ENCODE measurements at regions not wholly inside any gene's neighbourhood (a gene's known extent, or its start where the extent isn't known, plus 50 kb on each side); places are given as distances from the start of the nearest gene placed in this dataset.

DNA sequence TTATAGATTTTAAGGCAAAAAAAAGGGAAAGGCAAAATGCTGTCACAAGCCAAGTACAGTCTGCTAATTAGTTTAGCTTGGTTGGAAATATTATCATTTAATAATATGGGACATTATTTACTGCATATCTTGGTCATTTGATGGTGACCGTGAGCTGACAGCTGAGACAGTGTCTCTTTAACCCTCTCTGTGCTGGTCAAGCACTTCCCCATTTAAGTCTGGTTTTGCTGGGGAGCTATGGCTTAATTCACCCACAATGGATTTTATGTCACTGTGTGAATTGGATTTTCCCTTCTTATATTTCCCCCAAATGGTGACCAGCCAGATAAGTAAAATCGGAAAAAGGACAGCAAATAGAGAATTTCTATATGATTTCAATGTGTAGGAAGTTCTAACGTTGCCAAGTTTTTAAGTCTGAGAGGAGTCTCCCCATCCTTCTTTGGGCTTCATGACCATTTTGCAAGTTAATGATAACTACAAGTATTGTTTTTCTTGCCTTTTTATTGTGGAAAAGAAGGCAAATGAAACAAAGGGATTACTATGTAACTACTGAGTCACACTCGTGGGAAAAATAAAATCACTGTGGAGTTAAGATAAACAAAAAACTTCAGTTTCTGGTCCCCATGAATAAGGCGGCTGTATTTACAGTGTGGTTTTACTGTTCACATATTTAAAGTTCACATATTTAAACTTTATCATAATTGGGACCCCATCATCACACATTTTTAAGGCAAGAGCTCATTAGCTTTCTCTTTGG, 373.5 kb downstream of the NR2F2 start:
- TF ChIP-seq, protein P1, sequence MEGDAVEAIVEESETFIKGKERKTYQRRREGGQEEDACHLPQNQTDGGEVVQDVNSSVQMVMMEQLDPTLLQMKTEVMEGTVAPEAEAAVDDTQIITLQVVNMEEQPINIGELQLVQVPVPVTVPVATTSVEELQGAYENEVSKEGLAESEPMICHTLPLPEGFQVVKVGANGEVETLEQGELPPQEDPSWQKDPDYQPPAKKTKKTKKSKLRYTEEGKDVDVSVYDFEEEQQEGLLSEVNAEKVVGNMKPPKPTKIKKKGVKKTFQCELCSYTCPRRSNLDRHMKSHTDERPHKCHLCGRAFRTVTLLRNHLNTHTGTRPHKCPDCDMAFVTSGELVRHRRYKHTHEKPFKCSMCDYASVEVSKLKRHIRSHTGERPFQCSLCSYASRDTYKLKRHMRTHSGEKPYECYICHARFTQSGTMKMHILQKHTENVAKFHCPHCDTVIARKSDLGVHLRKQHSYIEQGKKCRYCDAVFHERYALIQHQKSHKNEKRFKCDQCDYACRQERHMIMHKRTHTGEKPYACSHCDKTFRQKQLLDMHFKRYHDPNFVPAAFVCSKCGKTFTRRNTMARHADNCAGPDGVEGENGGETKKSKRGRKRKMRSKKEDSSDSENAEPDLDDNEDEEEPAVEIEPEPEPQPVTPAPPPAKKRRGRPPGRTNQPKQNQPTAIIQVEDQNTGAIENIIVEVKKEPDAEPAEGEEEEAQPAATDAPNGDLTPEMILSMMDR (IDR thresholded peaks at IDR 0.05) = no peak

DNA sequence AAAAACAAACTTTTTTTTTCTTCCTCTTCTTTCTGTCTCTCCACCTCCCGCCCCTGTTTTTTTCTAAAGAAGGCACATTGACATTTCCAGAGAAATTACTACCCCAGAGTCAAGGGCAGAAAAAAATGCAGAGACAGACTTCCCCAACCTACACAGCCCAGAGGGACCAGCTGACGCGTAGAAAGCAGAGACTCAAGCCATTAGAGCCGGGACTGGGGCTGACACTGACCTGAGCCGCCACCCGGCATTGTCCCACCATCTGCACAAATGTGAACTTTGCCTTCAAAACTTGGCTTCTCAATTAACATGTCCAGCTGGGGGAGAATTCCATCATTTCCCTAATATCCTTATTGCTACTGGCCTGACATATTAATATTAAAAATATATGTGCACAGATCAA, 385.6 kb downstream of the NR2F2 start:
- TF ChIP-seq, protein P1 (IDR thresholded peaks at IDR 0.05) = no peak

DNA sequence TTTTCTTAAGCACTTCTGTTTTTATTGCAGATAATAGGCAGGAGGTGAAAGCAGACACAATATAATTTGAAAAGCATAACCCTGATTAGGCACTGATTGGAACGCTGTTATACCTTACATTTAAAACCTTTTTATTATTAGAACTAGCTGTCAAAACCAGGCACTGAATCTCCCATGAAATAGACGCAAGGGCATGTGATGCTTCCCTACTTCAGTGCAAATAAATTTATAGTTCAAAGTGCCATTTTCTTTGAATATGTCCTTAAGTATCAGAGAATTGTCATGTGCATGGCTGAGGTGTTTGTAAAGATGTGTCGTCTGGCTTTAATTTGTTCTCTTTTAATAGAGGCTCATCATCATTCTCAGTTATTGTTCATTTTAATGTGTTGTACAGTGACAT, 386.0 kb downstream of the NR2F2 start:
- TF ChIP-seq, protein P1 (IDR thresholded peaks at IDR 0.05) = no peak

DNA sequence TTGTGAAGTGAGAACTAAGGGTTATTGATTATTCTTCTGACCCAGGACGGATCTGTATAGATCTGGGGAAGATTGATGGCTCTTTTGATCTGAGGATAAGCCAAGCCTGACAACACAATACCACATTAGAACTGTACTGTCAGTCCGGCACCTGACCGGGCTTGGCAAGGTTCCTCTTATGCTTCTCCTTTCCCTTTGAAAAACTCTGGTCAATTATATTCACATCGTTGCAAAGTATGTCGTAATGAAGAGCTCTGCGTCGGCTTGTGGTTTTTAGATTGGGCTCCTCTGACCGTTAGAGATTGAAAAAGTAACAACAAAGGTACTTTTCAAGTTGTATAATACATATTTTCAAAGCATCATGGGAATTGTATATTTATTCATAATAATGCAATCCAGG, 389.8 kb downstream of the NR2F2 start:
- TF ChIP-seq, protein P1 (IDR thresholded peaks at IDR 0.05) = no peak

GRCh38 chr15:96720656-96721055, 390.2 kb downstream of the NR2F2 start:
- TF ChIP-seq, protein P1 (IDR thresholded peaks at IDR 0.05) = no peak

DNA sequence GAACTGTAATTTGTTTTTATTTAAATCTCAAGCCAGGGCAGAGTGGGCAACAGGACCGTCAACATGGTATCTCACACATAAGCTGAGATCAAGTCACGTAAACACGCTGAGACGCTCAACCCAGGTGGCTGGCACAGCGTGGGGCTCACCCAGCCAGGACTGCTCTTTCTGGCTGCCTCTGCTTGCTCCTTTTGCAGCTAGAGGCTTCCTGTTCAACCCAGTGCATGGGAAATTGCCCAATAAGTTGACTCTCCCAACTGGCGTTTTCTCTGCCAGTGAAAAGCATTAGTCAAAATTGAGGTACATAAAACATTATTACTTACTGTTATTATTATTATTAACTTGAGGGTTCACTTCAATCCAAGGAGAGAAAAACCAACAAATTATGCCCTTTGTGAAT, 398.1 kb downstream of the NR2F2 start:
- TF ChIP-seq, protein P1 (IDR thresholded peaks at IDR 0.05) = no peak

- TF ChIP-seq, protein P1 (IDR thresholded peaks at IDR 0.05) = no peak
These were observed 402.2 kb downstream of the NR2F2 start for GRCh38 chr15:96732704-96733103.

DNA sequence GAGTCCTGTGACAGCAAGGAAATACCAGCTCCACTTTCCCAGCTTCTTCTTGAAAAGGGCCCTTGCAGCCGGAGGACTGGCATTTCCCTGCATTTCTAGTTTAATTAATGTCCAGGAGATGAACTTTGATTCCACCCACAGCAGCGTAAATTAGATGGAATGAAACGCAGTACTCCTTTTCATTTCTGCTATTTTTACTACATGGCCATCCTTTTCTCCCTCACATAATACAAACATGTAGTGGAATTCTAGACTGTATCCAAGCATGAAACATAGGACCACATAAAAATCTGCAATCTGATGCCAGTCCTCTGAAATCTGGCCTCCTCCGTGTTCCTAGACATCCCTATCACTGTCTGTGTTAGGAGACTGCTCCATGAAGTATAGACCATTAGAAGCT, 403.2 kb downstream of the NR2F2 start:
- TF ChIP-seq, protein P1 (IDR thresholded peaks at IDR 0.05) = no peak

Measured in LNCAP (cell line).